ENCODE measurements at regions not wholly inside any gene's neighbourhood (a gene's known extent, or its start where the extent isn't known, plus 50 kb on each side); places are given as distances from the start of the nearest gene placed in this dataset.
A peak's percentile ranks its signal among the peaks of the same experiment; 100 is the strongest.

DNA sequence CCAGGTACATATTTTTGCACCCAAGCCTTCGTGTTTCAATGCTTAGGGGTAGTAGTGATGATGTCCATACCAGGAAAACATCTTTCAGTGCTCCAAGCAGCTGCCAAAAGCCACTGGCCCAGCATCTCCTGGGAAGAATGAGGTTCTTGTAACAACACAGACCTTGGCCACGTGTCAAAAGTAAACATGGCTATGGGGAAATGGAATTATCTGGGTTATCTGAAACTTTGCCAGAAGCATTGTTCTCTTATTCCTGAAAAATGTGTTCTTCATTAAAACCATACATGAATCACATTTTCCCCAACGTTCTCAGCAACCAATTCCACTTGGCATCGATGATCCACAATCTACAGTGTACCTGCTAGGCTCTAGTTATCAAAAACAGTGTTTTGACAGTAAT, 524.2 kb upstream of the EEF2KMT start:
- Histone ChIP-seq H3K27ac (ENCODE audit: low read depth, low read length) (no peak overlapping the region), H3K4me3 (ENCODE audit: low read length) (no peak overlapping the region), H3K9me3 (ENCODE audit: low read length) (no peaks in the 10 kb centered on the region), H3K4me1 (ENCODE audit: insufficient read depth, low read length) (no peaks in the 10 kb centered on the region), H3K27me3 (ENCODE audit: insufficient read depth, low read length, poor library complexity, severe bottlenecking) (no peaks in the 10 kb centered on the region), H3K36me3 (ENCODE audit: insufficient read depth, low read length) (no peaks in the 10 kb centered on the region)
- Mint-ChIP-seq H3K9me3 (peaks cover 0 to 14% (median 6%) of the 10 kb centered on the region in 5 donors), H3K36me3 (no peaks in the 10 kb centered on the region), H3K4me1 (no peaks in the 10 kb centered on the region), H3K27me3 (peaks cover 4 to 14% of the 10 kb centered on the region in 2 donors), H3K4me3 (no peak overlapping the region), H3K27ac (no peak overlapping the region)
- DNase-seq: no peak
- ChIA-PET CTCF (no interaction called here), POLR2A (no interaction called here)

DNA sequence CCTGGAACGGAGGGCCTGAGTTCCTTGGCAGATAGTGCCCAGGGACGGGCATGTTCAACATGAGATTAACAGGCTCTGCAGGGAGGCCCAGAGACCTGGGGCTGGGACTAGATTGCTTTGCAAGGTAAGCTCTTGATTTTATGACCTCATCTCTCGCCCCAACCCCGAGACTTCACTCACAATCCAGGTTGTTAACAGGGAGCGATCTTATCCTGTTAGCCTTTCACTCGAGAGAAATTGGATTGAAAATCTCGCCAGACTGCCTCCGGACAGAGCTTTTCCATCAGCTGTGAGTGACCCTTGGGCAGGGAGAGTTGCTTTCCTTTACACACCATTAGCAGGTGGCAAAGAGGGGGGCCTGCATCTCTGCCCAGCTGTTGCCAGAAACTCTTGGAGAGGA, 521.7 kb upstream of the EEF2KMT start:
- H3K4me3 ChIP-seq (ENCODE audit: low read length): no peak overlapping the region
- H3K4me3 Mint-ChIP-seq: no peak overlapping the region
- H3K27ac ChIP-seq (ENCODE audit: low read depth, low read length): no peak overlapping the region
- H3K27me3 ChIP-seq (ENCODE audit: insufficient read depth, low read length, poor library complexity, severe bottlenecking): no peaks in the 10 kb centered on the region
- H3K4me1 ChIP-seq (ENCODE audit: insufficient read depth, low read length): no peaks in the 10 kb centered on the region
- H3K36me3 Mint-ChIP-seq: no peaks in the 10 kb centered on the region
- H3K9me3 Mint-ChIP-seq: peaks cover 0 to 10% (median 1%) of the 10 kb centered on the region in 5 donors
- ChIA-PET POLR2A (no interaction called here), CTCF (no interaction called here)
- H3K9me3 ChIP-seq (ENCODE audit: low read length): no peaks in the 10 kb centered on the region
- no peak overlapping the region for H3K27ac Mint-ChIP-seq
- no peak for DNase-seq
- no peaks in the 10 kb centered on the region for H3K4me1 Mint-ChIP-seq
- H3K36me3 ChIP-seq (ENCODE audit: insufficient read depth, low read length): no peaks in the 10 kb centered on the region
- H3K27me3 Mint-ChIP-seq: peaks cover 3 to 14% of the 10 kb centered on the region in 2 donors

DNA sequence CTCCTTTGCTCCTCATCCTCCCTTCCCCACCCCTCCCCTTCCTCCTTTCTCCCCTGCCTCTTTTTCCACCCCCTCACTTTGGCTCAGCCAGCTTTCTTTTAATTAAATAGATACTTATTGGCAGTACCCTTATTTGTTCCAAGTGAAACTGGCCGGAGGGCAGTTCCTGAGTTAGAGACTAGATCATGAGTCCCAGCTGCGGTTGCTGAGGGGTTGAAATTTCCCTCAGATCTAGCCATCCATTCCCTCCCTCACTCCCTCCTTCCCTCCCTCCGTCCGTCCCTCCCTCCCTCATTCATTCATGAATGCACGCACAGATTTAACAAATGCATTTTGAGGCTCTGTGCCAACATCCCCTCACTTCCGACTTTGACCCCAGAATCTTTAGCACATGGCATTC, 519.2 kb upstream of the EEF2KMT start:
- CTCF ChIA-PET: no interaction called here
- H3K36me3 Mint-ChIP-seq: no peaks in the 10 kb centered on the region
- H3K4me3 Mint-ChIP-seq: no peak overlapping the region
- Histone ChIP-seq H3K4me3 (ENCODE audit: low read length) (no peak overlapping the region), H3K36me3 (ENCODE audit: insufficient read depth, low read length) (no peaks in the 10 kb centered on the region), H3K9me3 (ENCODE audit: low read length) (no peaks in the 10 kb centered on the region), H3K4me1 (ENCODE audit: insufficient read depth, low read length) (no peaks in the 10 kb centered on the region), H3K27ac (ENCODE audit: low read depth, low read length) (no peak overlapping the region), H3K27me3 (ENCODE audit: insufficient read depth, low read length, poor library complexity, severe bottlenecking) (no peaks in the 10 kb centered on the region)
- H3K4me1 Mint-ChIP-seq: no peaks in the 10 kb centered on the region
- POLR2A ChIA-PET: no interaction called here
- no peak for DNase-seq
- peaks cover 0 to 8% (median 2%) of the 10 kb centered on the region in 5 donors for H3K9me3 Mint-ChIP-seq
- H3K27me3 Mint-ChIP-seq: peaks cover 1 to 14% of the 10 kb centered on the region in 2 donors
- no peak overlapping the region for H3K27ac Mint-ChIP-seq

DNA sequence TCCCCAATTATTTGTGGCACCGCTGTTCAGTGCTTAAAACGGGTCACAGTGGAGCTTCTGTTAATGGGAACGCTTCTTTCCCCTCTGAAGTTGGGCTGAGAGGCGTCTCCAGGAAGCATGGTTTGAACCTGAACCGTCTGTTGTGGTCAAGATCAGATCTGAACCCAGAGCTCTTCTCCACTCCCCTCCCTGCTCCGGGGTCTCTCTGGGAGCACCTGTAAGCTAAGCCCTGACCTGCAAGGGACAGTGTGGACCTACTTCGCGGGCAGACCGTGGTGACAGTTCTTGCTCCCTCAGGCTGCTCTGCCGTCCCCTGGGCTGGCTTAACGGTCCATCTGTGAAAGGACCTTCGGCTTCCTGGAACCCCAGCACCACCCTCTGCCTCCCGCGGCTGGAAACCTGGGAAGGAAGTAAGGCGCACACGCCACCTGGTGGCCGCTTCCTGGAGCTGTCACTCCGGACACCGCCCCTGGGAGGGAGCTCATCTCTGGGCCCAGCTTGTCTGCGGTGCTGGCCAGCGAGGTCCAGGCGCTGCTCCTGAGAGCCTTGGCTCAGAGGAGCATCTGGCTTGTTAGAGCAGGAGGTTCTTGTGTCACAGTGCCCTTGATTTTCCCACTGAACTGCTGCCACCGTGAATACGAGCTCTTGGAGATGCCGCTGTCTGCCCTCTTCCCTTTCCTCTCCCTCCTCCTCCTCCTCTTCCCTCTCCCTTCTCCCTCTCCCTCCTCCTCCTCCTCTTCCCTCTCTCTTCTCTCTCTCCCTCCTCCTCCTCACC, 518.5 kb upstream of the EEF2KMT start:
- ChIA-PET CTCF (interaction anchor here (1.2 kb wide), 1 partner anchor 10 kb away, joined by 3 read pairs; no protein-coding TSS in a partner anchor), POLR2A (no interaction called here)
- Histone ChIP-seq H3K4me3 (ENCODE audit: low read length) (no peak overlapping the region), H3K27me3 (ENCODE audit: insufficient read depth, low read length, poor library complexity, severe bottlenecking) (no peaks in the 10 kb centered on the region), H3K27ac (ENCODE audit: low read depth, low read length) (no peak overlapping the region), H3K4me1 (ENCODE audit: insufficient read depth, low read length) (no peaks in the 10 kb centered on the region), H3K36me3 (ENCODE audit: insufficient read depth, low read length) (no peaks in the 10 kb centered on the region), H3K9me3 (ENCODE audit: low read length) (no peaks in the 10 kb centered on the region)
- Mint-ChIP-seq H3K4me1 (no peaks in the 10 kb centered on the region), H3K27me3 (peaks cover 1 to 14% of the 10 kb centered on the region in 2 donors), H3K9me3 (peaks cover 0 to 8% (median 1%) of the 10 kb centered on the region in 5 donors), H3K27ac (no peak overlapping the region), H3K4me3 (peak overlapping the region in 1 of 7 donors; percentile 32), H3K36me3 (no peaks in the 10 kb centered on the region)
- no peak for DNase-seq

DNA sequence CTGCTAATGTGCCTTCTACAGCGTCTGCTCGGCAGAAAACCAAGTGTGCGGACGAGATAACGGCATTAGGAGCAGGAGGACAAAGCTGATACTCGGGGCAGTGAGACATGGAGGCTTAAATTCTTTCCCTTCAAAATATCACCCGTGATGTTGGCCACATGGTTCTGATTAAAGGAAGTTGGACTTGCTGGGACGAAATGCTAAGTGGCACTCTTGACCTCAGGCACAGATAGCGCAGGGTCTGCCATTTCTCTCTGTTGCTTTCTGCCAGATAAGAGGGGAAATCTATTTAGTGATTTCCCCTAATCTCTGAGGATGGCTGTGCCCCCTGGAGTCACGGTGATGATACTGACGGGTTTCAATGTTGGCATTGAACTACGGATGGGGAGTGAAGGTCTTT, 509.6 kb upstream of the EEF2KMT start:
- no peaks in the 10 kb centered on the region for H3K36me3 ChIP-seq (ENCODE audit: insufficient read depth, low read length)
- ChIA-PET CTCF (no interaction called here), POLR2A (no interaction called here)
- Mint-ChIP-seq H3K27ac (no peak overlapping the region), H3K36me3 (no peaks in the 10 kb centered on the region), H3K9me3 (peaks cover 0 to 2% (median 0%) of the 10 kb centered on the region in 5 donors), H3K4me3 (no peak overlapping the region), H3K27me3 (peaks cover 0 to 3% of the 10 kb centered on the region in 2 donors), H3K4me1 (no peaks in the 10 kb centered on the region)
- no peak for DNase-seq
- H3K9me3 ChIP-seq (ENCODE audit: low read length): no peaks in the 10 kb centered on the region
- no peak overlapping the region for H3K27ac ChIP-seq (ENCODE audit: low read depth, low read length)
- H3K4me3 ChIP-seq (ENCODE audit: low read length): no peak overlapping the region
- no peaks in the 10 kb centered on the region for H3K4me1 ChIP-seq (ENCODE audit: insufficient read depth, low read length)
- H3K27me3 ChIP-seq (ENCODE audit: insufficient read depth, low read length, poor library complexity, severe bottlenecking): no peaks in the 10 kb centered on the region

DNA sequence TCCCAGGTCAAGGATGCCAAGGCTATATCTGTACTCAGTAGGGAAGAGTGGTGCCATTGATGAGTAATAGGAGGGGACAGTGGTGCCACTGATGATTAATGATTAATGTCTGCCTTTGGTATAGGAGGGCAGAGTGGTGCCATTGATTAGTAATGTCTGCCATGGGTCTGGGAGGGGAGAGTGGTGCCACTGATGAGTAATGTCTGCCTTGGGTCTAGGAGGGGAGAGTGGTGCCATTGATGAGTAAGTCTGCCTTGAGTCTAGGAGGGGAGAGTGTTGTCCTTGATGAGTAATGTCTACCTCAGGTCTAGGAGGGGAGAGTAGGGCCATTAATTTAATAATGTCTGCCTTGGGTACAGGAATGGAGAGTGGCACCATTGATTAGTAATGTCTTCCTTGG, 507.8 kb upstream of the EEF2KMT start:
- Histone ChIP-seq H3K4me1 (ENCODE audit: insufficient read depth, low read length) (no peaks in the 10 kb centered on the region), H3K4me3 (ENCODE audit: low read length) (no peak overlapping the region), H3K36me3 (ENCODE audit: insufficient read depth, low read length) (no peaks in the 10 kb centered on the region), H3K27me3 (ENCODE audit: insufficient read depth, low read length, poor library complexity, severe bottlenecking) (no peaks in the 10 kb centered on the region), H3K9me3 (ENCODE audit: low read length) (no peaks in the 10 kb centered on the region), H3K27ac (ENCODE audit: low read depth, low read length) (no peak overlapping the region)
- H3K36me3 Mint-ChIP-seq: no peaks in the 10 kb centered on the region
- H3K9me3 Mint-ChIP-seq: peaks cover 0 to 10% (median 2%) of the 10 kb centered on the region in 5 donors
- POLR2A ChIA-PET: no interaction called here
- H3K27ac Mint-ChIP-seq: no peak overlapping the region
- no peaks in the 10 kb centered on the region for H3K4me1 Mint-ChIP-seq
- H3K27me3 Mint-ChIP-seq: peaks cover 0 to 3% of the 10 kb centered on the region in 2 donors
- CTCF ChIA-PET: no interaction called here
- no peak overlapping the region for H3K4me3 Mint-ChIP-seq
- DNase-seq: no peak

DNA sequence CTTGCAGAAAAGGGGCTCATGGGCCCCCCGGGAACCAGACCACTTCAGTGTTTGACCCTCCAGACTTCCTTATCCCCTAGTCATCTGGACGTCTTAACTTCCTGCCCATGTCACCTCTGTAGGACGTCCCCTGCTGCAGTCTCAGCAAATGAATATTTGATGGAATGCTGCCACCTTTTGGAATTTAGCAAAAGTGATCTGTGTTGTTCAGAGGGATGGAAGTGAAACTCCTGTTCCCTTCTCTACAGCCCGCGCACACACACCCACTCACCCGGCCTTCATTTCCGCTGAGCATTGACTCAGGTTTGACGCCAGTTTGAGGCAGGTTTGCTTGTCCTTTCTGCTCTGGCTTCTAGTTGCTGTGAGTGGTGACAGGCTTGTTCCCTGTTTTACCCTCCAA, 507.2 kb upstream of the EEF2KMT start:
- Histone ChIP-seq H3K27ac (ENCODE audit: low read depth, low read length) (no peak overlapping the region), H3K9me3 (ENCODE audit: low read length) (no peaks in the 10 kb centered on the region), H3K36me3 (ENCODE audit: insufficient read depth, low read length) (no peaks in the 10 kb centered on the region), H3K4me3 (ENCODE audit: low read length) (no peak overlapping the region), H3K27me3 (ENCODE audit: insufficient read depth, low read length, poor library complexity, severe bottlenecking) (no peaks in the 10 kb centered on the region), H3K4me1 (ENCODE audit: insufficient read depth, low read length) (no peaks in the 10 kb centered on the region)
- H3K9me3 Mint-ChIP-seq: peaks cover 0 to 11% (median 2%) of the 10 kb centered on the region in 5 donors
- no peaks in the 10 kb centered on the region for H3K4me1 Mint-ChIP-seq
- DNase-seq: no peak
- no peak overlapping the region for H3K27ac Mint-ChIP-seq
- H3K4me3 Mint-ChIP-seq: no peak overlapping the region
- CTCF ChIA-PET: no interaction called here
- H3K27me3 Mint-ChIP-seq: peaks cover 0 to 3% of the 10 kb centered on the region in 2 donors
- POLR2A ChIA-PET: no interaction called here
- no peaks in the 10 kb centered on the region for H3K36me3 Mint-ChIP-seq

DNA sequence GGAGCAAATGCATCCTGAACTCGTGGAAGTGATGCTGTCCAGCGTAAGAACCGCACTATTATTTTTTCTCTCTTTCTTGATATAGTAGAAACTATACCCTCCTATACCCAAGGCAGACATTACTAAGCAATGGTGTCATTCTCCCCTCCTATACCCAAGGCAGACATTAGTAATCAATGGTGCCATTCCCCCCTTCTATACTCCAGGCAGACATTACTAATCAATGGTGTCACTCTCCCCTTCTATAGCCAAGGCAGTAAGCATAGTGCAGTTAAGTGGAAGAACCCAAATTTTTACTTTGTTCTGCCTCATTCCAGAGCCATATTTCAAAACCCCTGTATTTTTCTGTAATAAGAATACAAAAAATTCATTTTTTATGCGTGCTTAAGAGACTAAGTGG, 506.2 kb upstream of the EEF2KMT start:
- Histone ChIP-seq H3K4me1 (ENCODE audit: insufficient read depth, low read length) (no peaks in the 10 kb centered on the region), H3K4me3 (ENCODE audit: low read length) (no peak overlapping the region), H3K27ac (ENCODE audit: low read depth, low read length) (no peak overlapping the region), H3K27me3 (ENCODE audit: insufficient read depth, low read length, poor library complexity, severe bottlenecking) (no peaks in the 10 kb centered on the region), H3K36me3 (ENCODE audit: insufficient read depth, low read length) (no peaks in the 10 kb centered on the region), H3K9me3 (ENCODE audit: low read length) (no peaks in the 10 kb centered on the region)
- H3K27me3 Mint-ChIP-seq: peaks cover 0 to 3% of the 10 kb centered on the region in 2 donors
- ChIA-PET CTCF (no interaction called here), POLR2A (no interaction called here)
- peaks cover 0 to 11% (median 2%) of the 10 kb centered on the region in 5 donors for H3K9me3 Mint-ChIP-seq
- no peak overlapping the region for H3K27ac Mint-ChIP-seq
- no peak overlapping the region for H3K4me3 Mint-ChIP-seq
- no peaks in the 10 kb centered on the region for H3K4me1 Mint-ChIP-seq
- no peak for DNase-seq
- H3K36me3 Mint-ChIP-seq: no peaks in the 10 kb centered on the region
